SK-MEL-5 (cell line): ENCODE measurements at regions not wholly inside any gene's neighbourhood (a gene's known extent, or its start where the extent isn't known, plus 50 kb on each side); places are given as distances from the start of the nearest gene placed in this dataset.
"Not testable (repeated sequence)": the region's sequence is repeated elsewhere in the genome, so short reads cannot be mapped to it uniquely, and the experiment has no call there.

Source experiments
- DNase-seq: peaks from one replicate; pipeline ENCODE4 v3.0.0-alpha.2; 2016; ENCODE audit warnings: low read depth, low spot score
- in situ Hi-C: cut with HindIII; loops from 2 replicates; pipeline ENCODE4 v1.10.0; 2016; ENCODE audit warnings: low sequenced_read_pairs, high pct_unique_total_duplicates, low pct_unique_long_range_greater_than_20kb

GRCh38 chr22:11324439-11325037 lies 4203.5 kb upstream of the OR11H1 start:
- DNase-seq, in situ Hi-C loops: not testable (repeated sequence)

GRCh38 chr22:11325767-11326166 lies 4202.2 kb upstream of the OR11H1 start:
- in situ Hi-C loops = no loop called here

DNA sequence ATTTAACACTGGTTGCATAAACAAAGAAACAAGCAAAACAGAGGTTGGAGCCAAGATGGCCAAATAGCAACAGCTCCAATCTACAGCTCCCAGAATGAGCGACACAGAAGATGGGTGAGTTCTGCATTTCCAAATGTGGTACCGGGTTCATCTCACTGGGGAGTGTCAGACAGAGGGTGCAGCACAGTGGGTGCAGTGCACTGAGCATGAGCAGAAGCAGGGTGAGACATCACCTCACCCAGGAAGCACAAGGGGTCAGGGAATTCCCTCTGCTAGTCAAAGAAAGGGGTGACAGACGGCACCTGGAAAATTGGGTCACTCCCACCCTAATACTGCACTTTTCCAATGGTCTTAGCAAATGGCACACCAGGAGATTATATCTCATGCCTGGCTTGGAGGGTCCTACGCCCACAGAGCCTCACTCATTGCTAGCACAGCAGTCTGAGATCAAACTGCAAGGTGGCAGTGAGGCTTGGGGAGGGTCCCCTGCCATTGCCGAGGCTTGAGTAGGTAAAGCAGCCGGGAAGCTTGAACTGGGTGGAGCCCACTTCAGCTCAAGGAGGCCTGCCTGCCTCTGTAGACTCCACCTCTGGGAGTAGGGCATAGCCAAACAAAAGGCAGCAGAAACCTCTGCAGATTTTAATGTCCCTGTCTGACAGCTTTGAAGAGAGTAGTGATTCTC lies 4186.5 kb upstream of the OR11H1 start:
- in situ Hi-C loops, DNase-seq: not testable (repeated sequence)

More at GRCh38 chr22:11325767-11326166, 4202.2 kb upstream of the OR11H1 start:
- DNase-seq = no peak

GRCh38 chr22:11351181-11351580 lies 4176.8 kb upstream of the OR11H1 start:
- in situ Hi-C loops, DNase-seq: not testable (repeated sequence)

DNA sequence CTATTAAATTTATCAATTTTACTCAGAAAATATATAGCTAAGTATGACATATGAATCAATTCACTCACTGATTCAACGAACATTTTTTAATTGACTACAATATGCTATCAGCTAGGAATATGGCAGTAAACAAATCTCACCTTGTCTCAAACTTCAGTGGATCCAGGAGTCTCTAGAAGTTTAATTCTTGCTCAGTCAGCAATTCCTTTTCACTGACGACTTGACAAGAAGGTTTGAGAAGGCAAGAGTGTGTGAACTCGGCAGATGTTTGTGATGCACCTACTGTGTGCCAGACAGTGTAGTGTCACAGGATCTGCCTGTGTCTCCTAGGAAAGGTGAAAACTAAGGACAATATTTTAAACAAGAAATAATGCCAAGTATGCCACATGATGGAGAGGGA lies 4175.7 kb upstream of the OR11H1 start:
- DNase-seq, in situ Hi-C loops: not testable (repeated sequence)

DNA sequence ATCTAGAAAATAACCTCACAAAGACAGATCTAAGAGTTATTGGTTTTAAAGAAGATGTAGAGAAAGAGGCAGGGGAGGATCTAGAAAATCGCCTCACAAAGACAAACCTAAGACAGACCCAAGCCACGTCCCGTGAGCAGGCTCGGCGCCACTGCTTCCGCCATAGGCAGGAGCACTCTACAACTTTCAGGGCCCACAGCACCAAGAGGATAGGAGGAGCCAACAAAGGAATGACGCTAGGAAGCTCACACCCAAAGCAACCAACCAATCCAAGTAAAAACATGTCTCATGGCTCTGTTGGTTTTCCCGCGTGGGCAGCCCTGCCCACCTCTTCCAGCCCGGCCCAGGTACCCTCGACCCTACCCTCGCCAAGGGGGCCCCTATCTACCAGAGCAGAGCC lies 4167.4 kb upstream of the OR11H1 start:
- no peak for DNase-seq
- in situ Hi-C loops = no loop called here

- in situ Hi-C loops, DNase-seq: not testable (repeated sequence)
Observed at GRCh38 chr22:11361496-11361895, 4166.5 kb upstream of the OR11H1 start.

- in situ Hi-C loops, DNase-seq: not testable (repeated sequence)
Observed at GRCh38 chr22:11369612-11370307, 4158.2 kb upstream of the OR11H1 start.

DNA sequence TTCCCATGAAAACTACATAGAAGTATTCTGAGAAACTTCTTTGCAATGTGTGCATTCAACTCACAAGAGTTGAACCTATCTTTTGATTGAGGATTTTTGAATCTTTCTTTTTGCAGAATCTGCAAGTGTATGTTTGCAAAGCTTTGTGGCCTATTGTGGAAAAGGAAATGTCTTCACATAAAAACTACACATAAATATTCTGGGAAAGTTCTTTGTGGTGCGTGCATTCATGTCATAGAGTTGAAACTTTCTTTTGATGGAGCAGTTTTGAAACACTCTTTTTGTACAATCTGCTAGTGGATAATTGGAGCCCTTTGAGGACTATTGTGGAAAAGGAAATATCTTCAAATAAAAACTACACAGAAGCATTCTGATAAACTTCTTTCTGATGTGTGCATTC lies 4157.7 kb upstream of the OR11H1 start:
- in situ Hi-C loops, DNase-seq: not testable (repeated sequence)
